ENCODE measurements at regions not wholly inside any gene's neighbourhood (a gene's known extent, or its start where the extent isn't known, plus 50 kb on each side); places are given as distances from the start of the nearest gene placed in this dataset.
"Not testable (repeated sequence)": the region's sequence is repeated elsewhere in the genome, so short reads cannot be mapped to it uniquely, and the experiment has no call there.

DNA sequence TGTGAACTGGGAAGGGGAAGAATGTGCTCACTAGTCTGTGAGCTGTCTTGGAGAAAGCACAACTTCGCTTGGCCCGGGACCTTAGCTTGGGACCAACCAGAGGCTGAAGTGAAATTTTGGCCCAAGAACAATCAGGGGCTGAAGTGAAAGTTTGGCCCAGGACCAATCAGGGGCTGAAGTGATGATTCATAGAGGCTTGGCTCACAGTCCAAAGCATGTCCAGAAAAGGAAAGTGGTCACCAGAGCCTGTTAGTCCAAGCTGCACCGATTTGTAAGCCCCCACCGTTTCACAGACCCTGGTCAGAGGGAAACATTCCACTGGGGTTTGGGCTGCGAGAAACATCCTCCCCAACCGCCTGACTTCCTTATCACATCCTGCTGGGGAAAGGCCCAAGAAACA, 763.3 kb downstream of the SPATA31A7 start:
- H3K27ac ChIP-seq; H3K4me1 ChIP-seq; H3K9me3 ChIP-seq; H3K27me3 ChIP-seq; intact Hi-C loops (cut with DNase I; ENCODE audit: low total_unique reads); H3K4me3 ChIP-seq; DNase-seq; H3K36me3 ChIP-seq (ENCODE audit: low read depth, missing control alignments): not testable (repeated sequence)
- WGBS, 2 donors: no CpG with 5 or more reads among the region's 6 CpGs

DNA sequence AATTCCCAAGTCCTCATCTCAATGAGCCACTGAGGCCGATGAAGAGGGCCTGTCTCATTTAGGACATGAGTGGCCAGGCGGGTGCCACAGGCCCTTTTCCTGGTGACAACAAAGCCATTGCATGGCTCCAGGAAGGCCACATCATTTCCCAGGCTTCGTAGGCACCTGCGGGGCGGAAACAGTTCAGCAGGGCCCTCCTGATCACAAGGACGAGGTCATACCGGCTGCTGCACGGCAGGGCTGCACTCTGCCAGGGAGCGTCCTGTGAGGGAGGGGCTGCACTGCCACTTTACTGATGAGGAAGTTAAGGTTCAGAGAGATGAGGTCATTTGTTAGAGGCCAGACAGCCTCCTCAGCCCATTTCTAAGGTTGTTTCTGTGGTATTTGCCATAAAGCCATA, 781.8 kb downstream of the SPATA31A7 start:
- WGBS, 2 donors: 47% methylated on average over 7 of the region's 9 CpGs; no CpG with 5 or more reads in 1 of the 2 donors
- not testable (repeated sequence) for H3K27ac ChIP-seq

DNA sequence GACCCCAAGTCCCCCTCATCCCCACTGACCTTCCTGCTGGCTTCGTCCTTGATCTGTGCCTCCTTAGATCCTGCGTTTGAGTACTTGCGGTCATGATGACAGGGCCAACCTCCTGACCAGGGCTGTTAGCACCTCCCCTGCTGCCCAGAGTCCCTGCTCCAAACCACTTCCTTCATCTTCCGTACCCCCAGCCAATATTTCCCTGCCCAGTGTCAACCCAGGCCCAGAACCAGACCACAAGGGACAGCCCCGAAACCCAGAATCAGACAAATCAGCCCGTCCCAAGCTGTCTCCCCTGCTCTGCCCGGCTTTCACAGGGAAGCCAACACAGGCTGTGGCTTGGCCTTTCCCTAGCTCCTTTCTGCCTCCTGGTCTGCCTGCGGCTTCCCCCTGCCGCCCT, 784.7 kb downstream of the SPATA31A7 start:
- H3K4me1 ChIP-seq; H3K27me3 ChIP-seq; H3K4me3 ChIP-seq; intact Hi-C loops (cut with DNase I; ENCODE audit: low total_unique reads); H3K27ac ChIP-seq; H3K9me3 ChIP-seq; H3K36me3 ChIP-seq (ENCODE audit: low read depth, missing control alignments): not testable (repeated sequence)
- peak; percentile 22 for DNase-seq
- 48 to 57% methylated on average over 2 to 5 of the region's 9 CpGs for WGBS, 2 donors

More for the DNA sequence above, 781.8 kb downstream of the SPATA31A7 start:
- H3K4me1 ChIP-seq; DNase-seq; H3K9me3 ChIP-seq; H3K27me3 ChIP-seq; H3K36me3 ChIP-seq (ENCODE audit: low read depth, missing control alignments); intact Hi-C loops (cut with DNase I; ENCODE audit: low total_unique reads); H3K4me3 ChIP-seq: not testable (repeated sequence)

DNA sequence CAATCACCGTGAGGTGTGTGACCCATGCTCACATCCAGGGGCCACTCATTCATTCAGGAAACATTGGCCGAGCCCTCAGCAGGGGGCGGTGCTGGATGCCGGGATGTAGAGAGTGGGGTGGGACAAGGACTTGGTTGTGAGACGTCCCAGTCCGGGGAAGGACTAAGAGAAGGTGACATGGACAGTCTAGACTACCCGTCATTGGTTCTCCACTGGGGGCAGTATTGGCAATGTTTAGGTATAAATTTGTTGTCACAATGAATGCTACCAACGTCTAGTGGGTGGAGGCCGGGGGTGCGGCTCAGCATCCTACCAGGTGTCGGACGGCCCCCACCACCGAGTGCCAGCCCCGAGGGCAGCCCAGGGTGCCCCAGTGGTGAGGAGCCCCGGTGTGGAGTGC, 786.5 kb downstream of the SPATA31A7 start:
- WGBS, 2 donors: no CpG with 5 or more reads among the region's 15 CpGs
- DNase-seq: not testable (repeated sequence)

DNA sequence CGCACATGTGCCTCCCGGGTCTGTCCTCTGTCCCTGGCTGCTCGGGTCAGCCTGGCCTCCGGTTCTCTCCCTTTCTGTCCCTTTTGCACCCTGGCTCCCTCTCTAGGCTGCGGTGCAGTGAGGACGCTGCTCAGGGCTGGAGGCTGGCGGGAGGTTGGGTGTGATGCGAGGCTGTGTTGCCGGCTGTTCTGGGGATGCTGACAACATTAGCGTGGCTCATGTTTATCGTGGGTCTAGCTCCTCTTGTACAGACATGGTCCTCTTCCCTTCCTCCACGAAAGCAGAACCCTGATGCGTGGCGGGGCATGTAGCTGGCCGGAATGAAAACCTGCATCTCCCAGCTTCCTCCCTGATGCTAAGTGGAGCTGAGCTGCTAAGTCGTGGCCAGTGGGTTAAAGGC, 792.9 kb downstream of the SPATA31A7 start:
- DNase-seq; H3K27me3 ChIP-seq; H3K4me3 ChIP-seq; H3K9me3 ChIP-seq; intact Hi-C loops (cut with DNase I; ENCODE audit: low total_unique reads); H3K27ac ChIP-seq; H3K36me3 ChIP-seq (ENCODE audit: low read depth, missing control alignments); H3K4me1 ChIP-seq: not testable (repeated sequence)
- 90 to 97% methylated on average over 6 to 12 of the region's 16 CpGs for WGBS, 2 donors

More for the DNA sequence above, 786.5 kb downstream of the SPATA31A7 start:
- H3K4me3 ChIP-seq; intact Hi-C loops (cut with DNase I; ENCODE audit: low total_unique reads); H3K4me1 ChIP-seq; H3K9me3 ChIP-seq; H3K27ac ChIP-seq; H3K27me3 ChIP-seq; H3K36me3 ChIP-seq (ENCODE audit: low read depth, missing control alignments): not testable (repeated sequence)

DNA sequence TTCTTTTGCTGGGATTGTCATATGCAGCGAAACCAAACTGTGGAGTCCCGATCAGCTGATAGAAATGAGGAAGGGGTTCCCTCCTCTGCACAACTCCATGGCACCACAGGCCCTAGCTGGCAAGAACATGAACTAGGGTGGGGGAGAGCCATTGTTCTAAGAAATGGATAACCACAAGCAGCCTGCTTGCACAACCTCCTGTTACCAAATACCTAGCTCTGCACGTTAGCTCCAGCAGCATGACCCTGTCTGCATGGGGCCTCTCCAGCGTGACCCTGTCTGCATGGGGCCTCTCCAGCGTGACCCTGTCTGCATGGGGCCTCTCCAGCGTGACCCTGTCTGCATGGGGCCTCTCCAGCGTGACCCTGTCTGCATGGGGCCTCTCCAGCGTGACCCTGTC, 793.6 kb downstream of the SPATA31A7 start:
- H3K4me3 ChIP-seq; H3K27ac ChIP-seq; DNase-seq; H3K4me1 ChIP-seq; intact Hi-C loops (cut with DNase I; ENCODE audit: low total_unique reads); H3K9me3 ChIP-seq; H3K36me3 ChIP-seq (ENCODE audit: low read depth, missing control alignments); H3K27me3 ChIP-seq: not testable (repeated sequence)
- 86% methylated on average over 1 of the region's 8 CpGs; no CpG with 5 or more reads in 1 of the 2 donors for WGBS, 2 donors

DNA sequence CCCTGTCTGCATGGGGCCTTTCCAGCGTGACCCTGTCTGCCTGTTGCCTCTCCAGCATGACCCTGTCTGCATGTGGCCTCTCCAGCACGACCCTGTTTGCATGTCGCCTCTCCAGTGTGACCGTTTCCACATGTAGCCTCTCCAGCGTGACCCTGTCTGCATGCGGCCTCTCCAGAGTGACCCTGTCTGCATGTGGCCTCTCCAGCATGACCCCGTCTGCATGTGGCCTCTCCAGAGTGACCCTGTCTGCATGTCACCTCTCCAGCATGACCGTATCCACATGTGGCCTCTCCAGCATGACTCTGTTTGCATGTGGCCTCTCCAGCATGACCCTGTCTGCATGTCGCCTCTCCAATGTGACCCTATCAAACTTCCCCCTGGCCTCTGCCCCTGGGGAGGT, 794.1 kb downstream of the SPATA31A7 start:
- WGBS, 2 donors: 86 to 91% methylated on average over 4 to 8 of the region's 9 CpGs
- H3K27me3 ChIP-seq; H3K27ac ChIP-seq; DNase-seq; H3K4me1 ChIP-seq; H3K36me3 ChIP-seq (ENCODE audit: low read depth, missing control alignments); H3K9me3 ChIP-seq; intact Hi-C loops (cut with DNase I; ENCODE audit: low total_unique reads); H3K4me3 ChIP-seq: not testable (repeated sequence)

DNA sequence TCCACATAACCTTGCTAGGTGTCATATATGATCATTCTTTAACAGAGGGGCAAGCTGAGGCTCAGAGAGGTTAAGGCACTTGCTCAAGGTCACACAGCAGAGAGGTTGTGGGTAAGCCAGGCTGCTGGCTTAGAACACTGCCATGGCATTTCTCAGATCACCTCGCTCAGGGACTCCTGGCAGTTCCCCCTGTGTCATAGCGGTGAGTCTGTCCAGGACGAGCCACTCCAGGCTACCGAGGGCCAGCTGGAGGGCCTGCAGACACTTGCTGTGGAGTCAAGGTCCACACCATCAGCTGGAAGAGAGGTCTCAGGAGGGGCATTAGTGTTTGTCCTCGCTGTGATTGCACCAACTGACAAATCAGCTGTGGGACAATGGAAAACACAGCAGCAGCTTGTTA, 794.7 kb downstream of the SPATA31A7 start:
- H3K27ac ChIP-seq; H3K4me1 ChIP-seq; H3K9me3 ChIP-seq; DNase-seq; intact Hi-C loops (cut with DNase I; ENCODE audit: low total_unique reads); H3K36me3 ChIP-seq (ENCODE audit: low read depth, missing control alignments); H3K27me3 ChIP-seq; H3K4me3 ChIP-seq: not testable (repeated sequence)
- WGBS, 2 donors: 82% methylated on average over 4 of the region's 5 CpGs; no CpG with 5 or more reads in 1 of the 2 donors

DNA sequence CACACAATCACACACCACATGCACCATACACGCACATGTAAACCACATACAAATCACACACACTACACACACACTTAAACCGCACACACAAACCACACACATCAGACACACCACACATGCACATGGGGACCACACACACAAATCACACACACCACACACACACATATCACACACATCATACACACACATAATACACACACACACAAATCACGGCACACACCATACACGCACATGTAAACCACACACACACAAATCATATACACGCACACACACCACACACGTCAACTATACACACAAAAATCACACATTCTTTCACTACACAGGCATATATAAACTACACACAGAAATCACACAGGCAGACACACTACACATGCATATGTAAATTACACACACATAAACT, 802.3 kb downstream of the SPATA31A7 start:
- WGBS, 2 donors: 76 to 85% methylated on average over 5 to 6 of the region's 6 CpGs
- H3K9me3 ChIP-seq; DNase-seq; H3K4me1 ChIP-seq; H3K36me3 ChIP-seq (ENCODE audit: low read depth, missing control alignments); intact Hi-C loops (cut with DNase I; ENCODE audit: low total_unique reads); H3K27me3 ChIP-seq; H3K4me3 ChIP-seq; H3K27ac ChIP-seq: not testable (repeated sequence)

DNA sequence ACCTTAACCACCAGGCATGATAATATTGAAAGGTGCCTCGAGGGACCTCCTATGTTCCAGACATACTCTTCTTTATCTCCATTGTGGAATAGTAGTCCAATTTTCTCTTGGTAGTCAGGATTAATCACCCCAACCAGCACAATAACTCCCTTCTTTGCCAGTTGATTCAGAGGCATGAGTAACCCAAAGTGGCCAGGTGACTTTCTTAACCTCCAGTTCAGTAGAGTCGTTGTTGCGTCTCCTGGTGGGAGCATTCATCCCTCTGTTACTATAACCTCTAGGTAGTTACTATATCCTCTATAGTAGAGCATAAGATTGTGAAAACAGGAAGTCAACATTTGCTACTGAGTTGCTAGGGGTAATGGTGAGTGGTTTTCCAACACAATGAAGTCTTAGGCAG, 842.6 kb downstream of the SPATA31A7 start:
- no CpG with 5 or more reads among the region's 3 CpGs for WGBS, 2 donors
- DNase-seq; H3K4me3 ChIP-seq; H3K9me3 ChIP-seq; H3K36me3 ChIP-seq (ENCODE audit: low read depth, missing control alignments); H3K27me3 ChIP-seq; H3K4me1 ChIP-seq; H3K27ac ChIP-seq; intact Hi-C loops (cut with DNase I; ENCODE audit: low total_unique reads): not testable (repeated sequence)

DNA sequence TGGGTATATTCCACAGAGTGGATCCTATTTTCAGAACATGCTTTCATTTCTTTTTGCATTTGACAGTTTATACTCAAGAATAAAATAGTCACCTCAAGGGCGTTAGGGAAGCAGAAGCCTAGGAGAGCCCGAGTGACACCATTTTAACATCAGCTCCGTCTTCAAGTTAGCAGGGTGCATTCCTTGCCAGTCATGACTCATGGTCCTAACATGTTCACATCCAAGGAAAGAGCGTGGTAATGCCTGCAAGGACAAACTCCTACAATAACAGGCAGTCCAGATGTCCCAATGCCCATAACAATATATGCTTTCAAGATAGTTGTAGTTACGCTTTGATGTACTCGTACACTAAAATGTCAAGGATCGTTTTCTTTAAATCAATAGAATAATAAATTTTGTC, 848.4 kb downstream of the SPATA31A7 start:
- H3K27me3 ChIP-seq; H3K36me3 ChIP-seq (ENCODE audit: low read depth, missing control alignments); H3K4me1 ChIP-seq; H3K4me3 ChIP-seq; H3K9me3 ChIP-seq; intact Hi-C loops (cut with DNase I; ENCODE audit: low total_unique reads); H3K27ac ChIP-seq; DNase-seq: not testable (repeated sequence)
- WGBS, 2 donors: no CpG with 5 or more reads among the region's 7 CpGs

DNA sequence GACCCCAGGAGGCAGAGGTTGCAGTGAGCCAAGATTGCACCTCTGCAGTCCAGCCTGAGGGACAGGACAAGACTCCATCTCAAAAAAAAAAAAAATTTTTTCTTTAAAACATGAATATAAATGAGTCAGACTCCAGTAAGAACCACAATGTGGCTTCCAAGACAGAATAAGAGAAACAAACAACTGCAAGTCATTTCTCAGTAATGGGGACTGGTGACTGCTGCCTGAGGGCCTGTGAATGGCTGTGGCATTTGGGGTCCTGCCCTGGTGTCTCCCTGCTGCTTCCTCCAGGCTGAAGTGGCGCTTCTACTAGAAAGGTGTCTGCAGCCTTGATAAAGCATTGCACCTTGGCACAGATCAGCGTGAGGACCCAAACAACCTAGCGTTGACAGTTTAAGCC, 868.3 kb downstream of the SPATA31A7 start:
- H3K36me3 ChIP-seq (ENCODE audit: low read depth, missing control alignments); DNase-seq; H3K27ac ChIP-seq; H3K27me3 ChIP-seq; H3K4me3 ChIP-seq; H3K4me1 ChIP-seq; intact Hi-C loops (cut with DNase I; ENCODE audit: low total_unique reads); H3K9me3 ChIP-seq: not testable (repeated sequence)
- WGBS, 2 donors: no CpG with 5 or more reads among the region's 3 CpGs

DNA sequence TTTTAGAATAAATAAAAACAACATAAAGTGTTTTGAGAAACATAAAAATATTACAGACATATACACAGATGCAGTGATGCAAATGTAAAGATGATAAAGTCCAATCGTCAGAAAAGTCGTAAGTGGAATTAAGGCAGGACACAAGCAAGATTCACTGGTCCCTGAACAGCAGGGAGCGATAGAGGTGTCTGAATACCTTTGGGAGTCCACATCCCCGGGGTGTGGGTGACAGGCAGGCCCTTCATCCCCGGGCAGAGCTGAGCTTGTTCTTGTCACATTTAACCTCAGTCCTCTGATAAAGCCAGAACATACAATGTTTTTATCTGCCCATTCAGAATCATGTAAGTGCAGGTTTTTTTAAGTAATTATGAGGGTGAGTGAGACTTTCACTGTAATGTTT, 881.2 kb downstream of the SPATA31A7 start:
- H3K27me3 ChIP-seq; H3K4me1 ChIP-seq; intact Hi-C loops (cut with DNase I; ENCODE audit: low total_unique reads); H3K27ac ChIP-seq; H3K4me3 ChIP-seq; DNase-seq; H3K9me3 ChIP-seq; H3K36me3 ChIP-seq (ENCODE audit: low read depth, missing control alignments): not testable (repeated sequence)
- no CpG with 5 or more reads among the region's 5 CpGs for WGBS, 2 donors
